ENCODE measurements at regions not wholly inside any gene's neighbourhood (a gene's known extent, or its start where the extent isn't known, plus 50 kb on each side); places are given as distances from the start of the nearest gene placed in this dataset.

- Histone ChIP-seq H3K27me3 (ENCODE audit: insufficient read depth, low read length, poor library complexity) (no peaks in the 10 kb centered on the region), H4K20me1 (ENCODE audit: insufficient read depth, low read length) (no peaks in the 10 kb centered on the region), H3K36me3 (ENCODE audit: insufficient read depth, low read length) (no peaks in the 10 kb centered on the region), H3K4me2 (ENCODE audit: insufficient read depth, low read length) (no peak overlapping the region), H3K4me3 (ENCODE audit: low read depth in 1 of 2, low read length in 2 of 2) (no peak overlapping the region), H2AFZ (ENCODE audit: low read depth, low read length) (no peak overlapping the region), H3K79me2 (ENCODE audit: insufficient read depth, low read length) (no peaks in the 10 kb centered on the region), H3K4me1 (ENCODE audit: insufficient read depth, low read length) (no peaks in the 10 kb centered on the region), H3K27ac (ENCODE audit: low read length) (no peak overlapping the region), H3K9ac (ENCODE audit: low read depth, low read length) (no peak overlapping the region), H3K9me3 (ENCODE audit: insufficient read depth, low read length, severe bottlenecking) (no peaks in the 10 kb centered on the region)
- no peak for TF ChIP-seq CTCF (IDR thresholded peaks at IDR 0.05; ENCODE audit: borderline replicate concordance, extremely low read depth, low read length, poor library complexity, severe bottlenecking)
- TF ChIP-seq EZH2 (IDR thresholded peaks at IDR 0.05; ENCODE audit: borderline replicate concordance, low read depth, low read length, severe bottlenecking), result no peak
- DNase-seq, result no peak
- ATAC-seq (ENCODE audit: insufficient read depth, low read depth), result no peak
Observed at GRCh38 chr2:226079671-226080181, 680.2 kb downstream of the NYAP2 start.

- Histone ChIP-seq H2AFZ (ENCODE audit: low read depth, low read length) (no peak overlapping the region), H3K79me2 (ENCODE audit: insufficient read depth, low read length) (no peaks in the 10 kb centered on the region), H4K20me1 (ENCODE audit: insufficient read depth, low read length) (no peaks in the 10 kb centered on the region), H3K9ac (ENCODE audit: low read depth, low read length) (no peak overlapping the region), H3K4me1 (ENCODE audit: insufficient read depth, low read length) (no peaks in the 10 kb centered on the region), H3K4me3 (ENCODE audit: low read depth in 1 of 2, low read length in 2 of 2) (no peak overlapping the region), H3K27ac (ENCODE audit: low read length) (no peak overlapping the region), H3K4me2 (ENCODE audit: insufficient read depth, low read length) (no peak overlapping the region), H3K27me3 (ENCODE audit: insufficient read depth, low read length, poor library complexity) (no peaks in the 10 kb centered on the region), H3K36me3 (ENCODE audit: insufficient read depth, low read length) (no peaks in the 10 kb centered on the region), H3K9me3 (ENCODE audit: insufficient read depth, low read length, severe bottlenecking) (no peaks in the 10 kb centered on the region)
- DNase-seq (no peak), ATAC-seq (ENCODE audit: insufficient read depth, low read depth) (no peak)
- TF ChIP-seq CTCF (IDR thresholded peaks at IDR 0.05; ENCODE audit: borderline replicate concordance, extremely low read depth, low read length, poor library complexity, severe bottlenecking), result no peak
- no peak for TF ChIP-seq EZH2 (IDR thresholded peaks at IDR 0.05; ENCODE audit: borderline replicate concordance, low read depth, low read length, severe bottlenecking)
Observed at GRCh38 chr2:226079196-226079595, 679.7 kb downstream of the NYAP2 start.

- H3K4me3 ChIP-seq (ENCODE audit: low read depth in 1 of 2, low read length in 2 of 2), result no peak overlapping the region
- no peak overlapping the region for H3K9ac ChIP-seq (ENCODE audit: low read depth, low read length)
- no peak overlapping the region for H3K4me2 ChIP-seq (ENCODE audit: insufficient read depth, low read length)
Observed at GRCh38 chr2:226078666-226079065, 679.2 kb downstream of the NYAP2 start.

More at GRCh38 chr2:226078666-226079065, 679.2 kb downstream of the NYAP2 start:
- no peaks in the 10 kb centered on the region for H3K27me3 ChIP-seq (ENCODE audit: insufficient read depth, low read length, poor library complexity)
- ATAC-seq (ENCODE audit: insufficient read depth, low read depth) (no peak), DNase-seq (no peak)
- no peaks in the 10 kb centered on the region for H4K20me1 ChIP-seq (ENCODE audit: insufficient read depth, low read length)
- H3K9me3 ChIP-seq (ENCODE audit: insufficient read depth, low read length, severe bottlenecking), result no peaks in the 10 kb centered on the region
- no peak overlapping the region for H2AFZ ChIP-seq (ENCODE audit: low read depth, low read length)
- H3K79me2 ChIP-seq (ENCODE audit: insufficient read depth, low read length), result no peaks in the 10 kb centered on the region
- no peak for TF ChIP-seq EZH2 (IDR thresholded peaks at IDR 0.05; ENCODE audit: borderline replicate concordance, low read depth, low read length, severe bottlenecking)
- TF ChIP-seq CTCF (IDR thresholded peaks at IDR 0.05; ENCODE audit: borderline replicate concordance, extremely low read depth, low read length, poor library complexity, severe bottlenecking), result no peak
- no peak overlapping the region for H3K27ac ChIP-seq (ENCODE audit: low read length)
- H3K36me3 ChIP-seq (ENCODE audit: insufficient read depth, low read length), result no peaks in the 10 kb centered on the region
- H3K4me1 ChIP-seq (ENCODE audit: insufficient read depth, low read length), result no peaks in the 10 kb centered on the region
